GM20000 (cell line): ENCODE measurements at regions not wholly inside any gene's neighbourhood (a gene's known extent, or its start where the extent isn't known, plus 50 kb on each side); places are given as distances from the start of the nearest gene placed in this dataset.

Source experiments
- DNase-seq: peaks from one replicate; pipeline ENCODE4 v3.0.0; 2012; ENCODE audit warnings: low spot score
- TF ChIP-seq, protein P1 (sequence below): IDR thresholded peaks from 2 replicates; pipeline ENCODE4 v1.5.1; 2012; ENCODE audit warnings: mild to moderate bottlenecking, control low read depth; ENCODE audit errors: extremely low read depth, missing control alignments

DNA sequence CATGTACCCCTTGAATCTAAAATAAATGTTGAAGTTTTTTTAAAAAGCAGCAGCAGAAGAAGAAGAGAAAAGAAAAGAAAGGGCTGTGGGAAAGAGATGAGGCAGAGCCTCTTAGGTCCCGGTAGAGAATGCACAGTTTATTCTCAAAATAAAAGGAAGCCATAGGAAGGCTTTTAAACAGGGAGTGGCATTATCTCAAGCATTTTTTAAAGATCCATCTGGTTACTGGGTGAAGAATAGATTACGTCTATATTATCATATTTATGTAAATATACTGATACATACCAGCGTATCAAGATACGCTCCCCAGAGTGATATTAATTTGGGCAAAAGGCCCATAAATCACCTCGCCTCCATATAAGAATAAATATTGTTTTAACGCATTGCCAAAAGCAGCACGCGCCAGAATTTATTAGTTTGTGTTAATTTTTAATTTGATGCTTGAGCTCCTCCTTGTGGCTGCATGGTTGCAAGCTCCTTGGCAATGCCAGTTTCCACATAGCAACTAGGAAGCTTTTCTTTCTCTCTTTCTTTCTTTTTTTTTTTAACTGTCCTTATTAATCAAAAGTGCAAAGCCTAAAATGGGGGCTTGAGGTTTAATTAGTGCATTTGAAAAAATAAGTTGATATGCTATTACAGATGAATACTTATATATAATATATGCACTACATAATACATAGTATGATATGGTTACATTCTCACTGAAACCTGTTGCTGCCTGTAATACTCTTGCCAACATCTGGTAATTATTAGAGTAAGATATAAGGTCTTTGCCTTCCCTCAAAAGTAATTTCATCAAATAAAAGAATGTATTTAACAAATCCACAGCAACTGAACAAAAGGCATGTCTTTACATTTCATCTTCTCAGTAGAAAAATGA lies 242.8 kb upstream of the UBE2E2 start:
- TF ChIP-seq, protein P1, sequence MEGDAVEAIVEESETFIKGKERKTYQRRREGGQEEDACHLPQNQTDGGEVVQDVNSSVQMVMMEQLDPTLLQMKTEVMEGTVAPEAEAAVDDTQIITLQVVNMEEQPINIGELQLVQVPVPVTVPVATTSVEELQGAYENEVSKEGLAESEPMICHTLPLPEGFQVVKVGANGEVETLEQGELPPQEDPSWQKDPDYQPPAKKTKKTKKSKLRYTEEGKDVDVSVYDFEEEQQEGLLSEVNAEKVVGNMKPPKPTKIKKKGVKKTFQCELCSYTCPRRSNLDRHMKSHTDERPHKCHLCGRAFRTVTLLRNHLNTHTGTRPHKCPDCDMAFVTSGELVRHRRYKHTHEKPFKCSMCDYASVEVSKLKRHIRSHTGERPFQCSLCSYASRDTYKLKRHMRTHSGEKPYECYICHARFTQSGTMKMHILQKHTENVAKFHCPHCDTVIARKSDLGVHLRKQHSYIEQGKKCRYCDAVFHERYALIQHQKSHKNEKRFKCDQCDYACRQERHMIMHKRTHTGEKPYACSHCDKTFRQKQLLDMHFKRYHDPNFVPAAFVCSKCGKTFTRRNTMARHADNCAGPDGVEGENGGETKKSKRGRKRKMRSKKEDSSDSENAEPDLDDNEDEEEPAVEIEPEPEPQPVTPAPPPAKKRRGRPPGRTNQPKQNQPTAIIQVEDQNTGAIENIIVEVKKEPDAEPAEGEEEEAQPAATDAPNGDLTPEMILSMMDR: peak; percentile 75
- DNase-seq: peak; percentile 32

DNA sequence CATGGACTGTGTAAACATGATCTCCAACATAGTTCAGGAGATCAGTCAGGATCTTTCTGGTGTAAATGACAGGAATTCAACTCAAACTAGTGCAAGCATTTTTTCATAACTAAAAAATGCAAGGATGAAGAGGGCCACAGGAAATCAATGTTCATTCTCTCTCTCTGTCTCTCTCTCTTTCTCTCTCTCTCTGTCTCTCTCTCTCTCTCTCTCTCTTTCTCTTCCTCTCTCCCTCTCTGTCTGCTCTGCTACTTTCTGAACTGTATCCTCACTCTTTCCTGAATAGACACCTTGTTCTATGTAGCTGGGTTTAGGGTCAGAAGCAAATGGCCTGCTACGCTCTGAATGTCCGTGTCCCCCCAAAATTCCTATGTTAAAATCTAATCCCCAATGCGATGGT lies 240.9 kb upstream of the UBE2E2 start:
- no peak for DNase-seq
- TF ChIP-seq, protein P1: no peak

DNA sequence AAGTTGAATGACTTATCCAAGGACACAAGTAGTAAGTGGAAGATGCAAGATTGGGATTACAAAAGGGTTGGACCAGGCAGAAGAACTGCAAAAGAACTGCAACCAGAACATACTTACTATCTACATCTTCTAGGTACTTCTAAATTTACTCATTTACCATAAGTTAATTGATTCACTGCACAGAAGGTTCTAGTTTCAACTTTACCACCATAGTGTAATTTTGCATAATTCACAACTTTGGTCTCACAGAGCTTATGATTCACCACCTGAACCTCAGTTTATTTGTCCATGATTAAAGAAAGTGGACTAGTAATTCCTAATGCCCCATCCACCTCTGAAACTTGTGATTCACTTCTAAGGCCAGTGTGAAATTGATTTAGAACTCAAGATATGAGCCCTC lies 236.8 kb upstream of the UBE2E2 start:
- TF ChIP-seq, protein P1: no peak
- DNase-seq: no peak

DNA sequence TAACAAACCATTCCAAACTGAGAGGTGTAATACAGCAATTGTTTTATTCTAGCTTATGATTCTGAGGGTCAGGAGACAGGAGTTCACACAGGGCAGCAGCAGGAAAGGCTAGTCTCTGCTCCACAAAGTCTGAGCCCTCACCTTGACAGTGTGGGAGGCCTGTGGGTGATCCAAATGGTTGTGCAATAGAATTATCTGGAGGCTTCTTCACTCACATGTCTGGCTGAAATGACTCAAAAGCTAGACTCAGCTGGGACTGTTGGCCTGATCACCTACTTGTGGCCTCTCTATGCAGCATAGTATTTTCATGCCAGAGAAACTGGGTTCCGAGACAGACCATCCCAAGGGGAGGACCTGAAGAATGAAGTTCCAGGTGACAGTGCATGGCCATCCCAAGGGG lies 233.9 kb upstream of the UBE2E2 start:
- DNase-seq: no peak
- TF ChIP-seq, protein P1: no peak

DNA sequence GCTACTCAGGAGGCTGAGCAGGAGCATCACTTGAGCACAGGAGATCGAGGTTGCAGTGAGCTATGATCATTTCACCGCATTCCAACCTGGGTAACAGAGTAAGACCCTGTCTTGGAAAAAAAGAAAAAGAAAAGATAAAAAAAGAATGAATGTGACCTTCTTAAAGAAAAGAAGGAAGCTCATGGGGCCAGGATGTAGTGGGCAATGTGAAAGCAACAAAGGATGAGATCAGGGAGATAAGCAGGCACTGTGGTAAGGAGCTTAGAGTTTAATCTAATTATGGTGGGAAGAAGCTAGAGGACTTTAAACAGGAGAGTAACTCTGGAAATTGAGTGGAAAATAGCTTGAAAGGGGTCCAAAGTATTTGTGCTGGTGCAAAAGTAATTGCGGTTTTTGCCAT lies 231.6 kb upstream of the UBE2E2 start:
- no peak for DNase-seq
- TF ChIP-seq, protein P1: no peak

DNA sequence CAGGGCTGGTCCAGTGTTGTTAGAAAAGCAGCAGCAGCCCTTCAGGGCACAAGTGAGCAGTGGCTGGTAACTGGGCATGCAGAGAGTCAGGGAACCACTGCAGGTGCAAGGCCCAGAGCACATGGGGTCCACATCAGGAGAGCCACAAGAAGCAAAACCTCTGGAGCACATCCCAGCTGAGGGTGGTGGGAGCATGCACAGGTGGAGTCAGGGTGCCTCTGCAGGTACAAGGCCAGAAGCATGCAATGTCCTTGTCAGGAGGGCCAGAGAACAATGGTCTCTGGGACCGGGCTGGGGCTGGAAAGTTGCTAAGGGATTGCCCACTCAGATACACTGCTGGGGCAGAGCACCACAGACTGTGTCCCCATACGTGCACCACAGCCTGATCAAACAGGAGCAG lies 226.1 kb upstream of the UBE2E2 start:
- no peak for DNase-seq
- TF ChIP-seq, protein P1: no peak

DNA sequence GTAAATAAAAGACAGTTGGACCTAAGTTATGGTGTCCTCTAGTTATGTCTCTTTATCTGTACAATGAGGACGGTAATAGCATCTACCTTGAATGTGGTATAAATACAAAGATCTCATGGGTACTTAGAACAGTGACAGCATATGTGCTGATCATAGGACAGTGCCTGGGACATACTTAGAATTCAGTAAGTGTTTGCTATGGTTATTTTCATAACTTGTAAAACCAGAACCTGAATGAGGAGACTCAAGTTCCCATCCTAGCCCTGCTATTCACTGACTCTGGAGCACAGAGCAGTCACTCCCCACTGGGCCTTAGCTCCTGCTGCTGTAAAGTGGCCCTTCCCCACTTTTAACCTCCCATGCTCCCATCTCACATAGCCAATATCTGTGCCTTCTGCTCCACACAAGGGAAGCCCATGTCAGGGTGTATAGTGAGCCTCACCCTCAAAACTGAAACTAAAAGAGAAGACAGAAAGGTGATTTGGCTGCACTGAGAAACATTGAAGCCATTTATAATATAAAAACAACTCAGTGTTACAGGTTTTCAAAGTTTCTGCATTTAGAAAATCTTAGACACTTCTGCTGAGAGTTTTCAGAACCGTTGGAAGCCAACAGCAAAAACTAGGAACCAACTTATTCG lies 225.4 kb upstream of the UBE2E2 start:
- TF ChIP-seq, protein P1: no peak
- peak; percentile 34 for DNase-seq
